B cell (primary cell): ENCODE measurements at regions not wholly inside any gene's neighbourhood (a gene's known extent, or its start where the extent isn't known, plus 50 kb on each side); places are given as distances from the start of the nearest gene placed in this dataset.

ENCODE experiments used
- CTCF ChIP-seq: fragments of 200-600 bp; IDR thresholded peaks from one replicate; pipeline ENCODE4 v1.8.0; 2022; ENCODE audit warnings: antibody characterized with exemption, mild to moderate bottlenecking
- EZH2 ChIP-seq: IDR thresholded peaks from 2 replicates; pipeline ENCODE4 v1.6.1; 2012; ENCODE audit warnings: borderline replicate concordance, low read depth, mild to moderate bottlenecking, moderate library complexity, low read length; ENCODE audit not compliant: insufficient read depth, poor library complexity, severe bottlenecking

- no peak for TF ChIP-seq CTCF
- TF ChIP-seq EZH2 = no peak
These were observed 535.2 kb downstream of the TDRD15 start for GRCh38 chr2:21658907-21659477.
